SK-N-SH treated with all-trans-retinoic acid at 6 μM for 48 hours (cell line): ENCODE measurements at regions not wholly inside any gene's neighbourhood (a gene's known extent, or its start where the extent isn't known, plus 50 kb on each side); places are given as distances from the start of the nearest gene placed in this dataset.

Source experiments
- ATAC-seq: fragments of 200-7000 bp; cut with Tn5 transposase; 3 replicates; pipeline ENCODE4 v1.9.1; 2020; ENCODE audit warnings: mild to moderate bottlenecking, moderate library complexity
- BACH2 ChIP-seq: fragments of 250-450 bp; sonication (Bioruptor Pico); IDR thresholded peaks from 2 replicates; pipeline ENCODE4 v1.9.0; 2021; ENCODE audit warnings: mild to moderate bottlenecking, borderline replicate concordance
- CSDC2 ChIP-seq: fragments of 250-450 bp; sonication (Bioruptor Pico); IDR thresholded peaks from 2 replicates; pipeline ENCODE4 v1.5.0; 2020; ENCODE audit warnings: mild to moderate bottlenecking, moderate library complexity
- ESRRG ChIP-seq: fragments of 250-450 bp; sonication (Bioruptor Pico); IDR thresholded peaks from 2 replicates; pipeline ENCODE4 v1.6.1; 2021; ENCODE audit warnings: mild to moderate bottlenecking
- GLIS3 ChIP-seq: fragments of 250-450 bp; sonication (Bioruptor Pico); IDR thresholded peaks from 2 replicates; pipeline ENCODE4 v1.5.0; 2020; ENCODE audit warnings: mild to moderate bottlenecking, moderate library complexity
- ISL1 ChIP-seq: fragments of 250-450 bp; sonication (Bioruptor Pico); IDR thresholded peaks from 2 replicates; pipeline ENCODE4 v2.1.2; 2022; ENCODE audit warnings: mild to moderate bottlenecking, moderate library complexity
- OSR1 ChIP-seq: fragments of 250-450 bp; sonication (Bioruptor Pico); IDR thresholded peaks from 2 replicates; pipeline ENCODE4 v1.8.0; 2022; ENCODE audit warnings: moderate library complexity, mild to moderate bottlenecking, inconsistent platforms
- POU6F1 ChIP-seq: fragments of 250-450 bp; sonication (Bioruptor Pico); IDR thresholded peaks from 2 replicates; pipeline ENCODE4 v1.8.0; 2021; ENCODE audit warnings: low read depth, mild to moderate bottlenecking, moderate library complexity, borderline replicate concordance
- PPARA ChIP-seq: fragments of 250-450 bp; sonication (Bioruptor Pico); IDR thresholded peaks from 2 replicates; pipeline ENCODE4 v1.5.0; 2020; ENCODE audit warnings: mild to moderate bottlenecking, borderline replicate concordance
- SNAI2 ChIP-seq: fragments of 250-450 bp; sonication (Bioruptor Pico); IDR thresholded peaks from 2 replicates; pipeline ENCODE4 v1.5.0; 2020; ENCODE audit warnings: mild to moderate bottlenecking, moderate library complexity
- TCF4 ChIP-seq: fragments of 250-450 bp; sonication (Bioruptor Pico); IDR thresholded peaks from 2 replicates; pipeline ENCODE4 v1.8.0; 2021; ENCODE audit warnings: mild to moderate bottlenecking, moderate library complexity, borderline replicate concordance
- TOX ChIP-seq: fragments of 250-450 bp; sonication (Bioruptor Pico); IDR thresholded peaks from 2 replicates; pipeline ENCODE4 v1.8.0; 2021; ENCODE audit warnings: mild to moderate bottlenecking, moderate library complexity, borderline replicate concordance
- TSHZ2 ChIP-seq: fragments of 250-450 bp; sonication (Bioruptor Pico); IDR thresholded peaks from 2 replicates; pipeline ENCODE4 v1.5.0; 2020; ENCODE audit warnings: mild to moderate bottlenecking, moderate library complexity
- ZC3H10 ChIP-seq: fragments of 250-450 bp; sonication (Bioruptor Pico); IDR thresholded peaks from 2 replicates; pipeline ENCODE4 v1.5.1; 2021; ENCODE audit warnings: mild to moderate bottlenecking, moderate library complexity
- ZFP3 ChIP-seq: fragments of 250-450 bp; sonication (Bioruptor Pico); IDR thresholded peaks from 2 replicates; pipeline ENCODE4 v1.5.0; 2020; ENCODE audit warnings: mild to moderate bottlenecking, moderate library complexity
- ZFP30 ChIP-seq: fragments of 450-650 bp; formaldehyde crosslinking; IDR thresholded peaks from 2 replicates; pipeline ENCODE4 v1.5.0; 2022; ENCODE audit warnings: mild to moderate bottlenecking, moderate library complexity
- ZNF565 ChIP-seq: fragments of 450-650 bp; formaldehyde crosslinking; conservative IDR thresholded peaks from 2 replicates; pipeline ENCODE4 v1.5.0; 2020; ENCODE audit warnings: low read depth, mild to moderate bottlenecking, moderate library complexity
- ZNF70 ChIP-seq: fragments of 450-650 bp; formaldehyde crosslinking; IDR thresholded peaks from 2 replicates; pipeline ENCODE4 v1.5.0; 2020; ENCODE audit warnings: mild to moderate bottlenecking, moderate library complexity
- ZNF8 ChIP-seq: fragments of 450-650 bp; formaldehyde crosslinking; IDR thresholded peaks from 2 replicates; pipeline ENCODE4 v1.5.0; 2020; ENCODE audit warnings: mild to moderate bottlenecking, moderate library complexity
- TF ChIP-seq, protein P1 (sequence below): fragments of 250-450 bp; sonication (Bioruptor Pico); IDR thresholded peaks from 2 replicates; pipeline ENCODE4 v1.5.1; 2020; ENCODE audit warnings: low read depth, mild to moderate bottlenecking, moderate library complexity
- TF ChIP-seq, protein P2 (sequence below): fragments of 250-450 bp; sonication (Bioruptor Pico); IDR thresholded peaks from 2 replicates; pipeline ENCODE4 v1.8.0; 2020; ENCODE audit warnings: mild to moderate bottlenecking, moderate library complexity, borderline replicate concordance

GRCh38 chr7:113010377-113010776 is 76.2 kb downstream of the GPR85 start:
- ATAC-seq: no peak; the same call in 2 of the 3 replicates

GRCh38 chr7:113008755-113009154 is 77.9 kb downstream of the GPR85 start:
- ATAC-seq: no peak
- TF ChIP-seq ZC3H10 (CRISPR knock-in tag) (no peak), TCF4 (CRISPR knock-in tag) (no peak), ZNF8 (CRISPR knock-in tag) (no peak), ZNF565 (no peak), POU6F1 (CRISPR knock-in tag) (no peak), ZFP3 (no peak)

More at GRCh38 chr7:113010377-113010776, 76.2 kb downstream of the GPR85 start:
- TF ChIP-seq ZFP3 (no peak), TSHZ2 (CRISPR knock-in tag) (peak; percentile 19; the same call in 1 of the 2 replicates), ZC3H10 (CRISPR knock-in tag) (no peak), ZNF70 (CRISPR knock-in tag) (no peak), ESRRG (no peak)

GRCh38 chr7:113004726-113005454 is 81.7 kb downstream of the GPR85 start:
- TF ChIP-seq ESRRG (no peak), CSDC2 (no peak), ISL1 (no peak), ZNF8 (CRISPR knock-in tag) (no peak), PPARA (CRISPR knock-in tag) (no peak), ZFP3 (no peak), BACH2 (CRISPR knock-in tag) (no peak), TOX (CRISPR knock-in tag) (no peak)
- ATAC-seq: no peak

- TF ChIP-seq, protein P1, sequence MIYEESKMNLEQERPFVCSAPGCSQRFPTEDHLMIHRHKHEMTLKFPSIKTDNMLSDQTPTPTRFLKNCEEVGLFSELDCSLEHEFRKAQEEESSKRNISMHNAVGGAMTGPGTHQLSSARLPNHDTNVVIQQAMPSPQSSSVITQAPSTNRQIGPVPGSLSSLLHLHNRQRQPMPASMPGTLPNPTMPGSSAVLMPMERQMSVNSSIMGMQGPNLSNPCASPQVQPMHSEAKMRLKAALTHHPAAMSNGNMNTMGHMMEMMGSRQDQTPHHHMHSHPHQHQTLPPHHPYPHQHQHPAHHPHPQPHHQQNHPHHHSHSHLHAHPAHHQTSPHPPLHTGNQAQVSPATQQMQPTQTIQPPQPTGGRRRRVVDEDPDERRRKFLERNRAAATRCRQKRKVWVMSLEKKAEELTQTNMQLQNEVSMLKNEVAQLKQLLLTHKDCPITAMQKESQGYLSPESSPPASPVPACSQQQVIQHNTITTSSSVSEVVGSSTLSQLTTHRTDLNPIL (CRISPR knock-in tag): no peak
- TF ChIP-seq, protein P2, sequence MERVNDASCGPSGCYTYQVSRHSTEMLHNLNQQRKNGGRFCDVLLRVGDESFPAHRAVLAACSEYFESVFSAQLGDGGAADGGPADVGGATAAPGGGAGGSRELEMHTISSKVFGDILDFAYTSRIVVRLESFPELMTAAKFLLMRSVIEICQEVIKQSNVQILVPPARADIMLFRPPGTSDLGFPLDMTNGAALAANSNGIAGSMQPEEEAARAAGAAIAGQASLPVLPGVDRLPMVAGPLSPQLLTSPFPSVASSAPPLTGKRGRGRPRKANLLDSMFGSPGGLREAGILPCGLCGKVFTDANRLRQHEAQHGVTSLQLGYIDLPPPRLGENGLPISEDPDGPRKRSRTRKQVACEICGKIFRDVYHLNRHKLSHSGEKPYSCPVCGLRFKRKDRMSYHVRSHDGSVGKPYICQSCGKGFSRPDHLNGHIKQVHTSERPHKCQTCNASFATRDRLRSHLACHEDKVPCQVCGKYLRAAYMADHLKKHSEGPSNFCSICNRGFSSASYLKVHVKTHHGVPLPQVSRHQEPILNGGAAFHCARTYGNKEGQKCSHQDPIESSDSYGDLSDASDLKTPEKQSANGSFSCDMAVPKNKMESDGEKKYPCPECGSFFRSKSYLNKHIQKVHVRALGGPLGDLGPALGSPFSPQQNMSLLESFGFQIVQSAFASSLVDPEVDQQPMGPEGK (CRISPR knock-in tag): no peak
- no peak for TF ChIP-seq TOX (CRISPR knock-in tag)
- no peak for TF ChIP-seq ZNF70 (CRISPR knock-in tag)
- ATAC-seq: no peak
These were observed 86.2 kb downstream of the GPR85 start for GRCh38 chr7:113000316-113001020.

DNA sequence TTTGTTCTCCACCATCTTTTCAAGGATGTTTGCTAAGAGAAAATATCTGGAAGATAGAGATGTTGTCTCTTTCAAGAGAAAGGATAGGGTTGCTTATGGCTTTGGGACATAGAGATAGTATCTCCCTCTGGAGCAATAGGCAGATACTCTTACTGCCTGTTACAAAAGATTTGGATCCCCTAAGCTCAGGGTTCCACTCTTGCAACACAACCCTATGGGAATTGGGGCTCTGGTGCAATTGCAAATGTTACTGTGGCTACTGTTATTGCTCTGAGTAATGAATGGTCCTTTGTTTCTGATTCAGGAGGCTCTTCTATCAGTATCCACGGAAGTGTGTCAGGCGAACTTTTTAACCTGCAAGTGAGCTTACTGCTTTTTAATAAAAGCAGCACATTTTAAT is 88.8 kb downstream of the GPR85 start:
- ATAC-seq: no peak
- TF ChIP-seq, protein P1 (CRISPR knock-in tag): no peak
- TF ChIP-seq, protein P2 (CRISPR knock-in tag): no peak
- TF ChIP-seq GLIS3 (CRISPR knock-in tag) (no peak), ZFP30 (CRISPR knock-in tag) (no peak), CSDC2 (no peak), OSR1 (no peak), ZNF565 (no peak), ESRRG (no peak), SNAI2 (CRISPR knock-in tag) (no peak)
